Dedifferentiated amniotic fluid mesenchymal stem cell (primary cell): ENCODE measurements at regions not wholly inside any gene's neighbourhood (a gene's known extent, or its start where the extent isn't known, plus 50 kb on each side); places are given as distances from the start of the nearest gene placed in this dataset.

ENCODE experiments used
- DNase-seq: peaks from one replicate; pipeline ENCODE4 v3.0.0-alpha.2; 2016; ENCODE audit errors: extremely low spot score

DNA sequence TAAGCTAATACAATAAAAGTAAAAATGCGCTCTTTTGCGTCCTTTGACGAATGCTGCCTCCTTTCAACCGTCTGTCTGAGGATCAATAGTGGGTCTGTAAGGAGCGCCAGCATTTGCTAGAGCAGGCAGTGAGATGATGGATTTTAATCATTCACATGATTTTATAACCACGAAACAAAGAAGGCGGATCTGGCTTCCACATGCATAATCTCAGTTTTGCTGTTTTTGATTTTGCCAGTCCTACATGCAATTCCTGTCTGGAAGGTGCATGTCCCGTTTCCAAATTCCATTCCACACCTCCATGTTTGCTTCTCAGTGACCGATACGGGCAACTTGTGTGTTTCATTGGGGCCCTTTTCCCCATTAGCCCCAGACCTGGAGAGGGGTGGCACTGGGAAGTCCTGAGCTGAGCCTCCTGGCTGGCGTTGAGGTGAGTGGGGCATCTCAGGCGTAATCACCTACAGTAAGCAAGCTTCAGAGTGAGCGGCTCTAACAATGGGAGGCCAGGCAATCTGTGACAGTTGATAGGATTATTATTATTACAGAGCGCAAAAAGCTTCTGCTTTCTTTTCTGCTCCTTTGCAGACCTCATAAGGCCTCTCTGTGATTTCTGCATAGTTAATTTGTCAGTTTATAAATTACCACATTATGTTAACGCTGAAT lies 405.4 kb downstream of the ZSWIM6 start:
- DNase-seq, result no peak

DNA sequence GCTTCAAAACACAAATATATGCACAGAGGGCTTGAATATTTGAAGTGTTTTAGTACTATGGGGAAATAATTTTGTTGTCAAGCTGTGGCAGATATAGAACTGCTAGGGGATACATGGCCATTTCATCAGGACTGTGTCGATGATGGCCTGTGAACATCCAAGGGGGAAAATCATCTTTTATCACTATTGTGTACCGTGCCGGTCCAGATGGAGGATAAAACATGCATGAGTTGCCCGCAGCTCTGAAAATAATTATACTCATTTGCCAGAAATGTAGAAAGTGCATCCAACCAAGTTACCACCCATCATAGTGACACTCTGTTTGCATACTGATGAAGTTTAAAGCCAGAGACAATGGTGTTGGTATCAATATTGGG lies 405.9 kb downstream of the ZSWIM6 start:
- DNase-seq, result no peak

DNA sequence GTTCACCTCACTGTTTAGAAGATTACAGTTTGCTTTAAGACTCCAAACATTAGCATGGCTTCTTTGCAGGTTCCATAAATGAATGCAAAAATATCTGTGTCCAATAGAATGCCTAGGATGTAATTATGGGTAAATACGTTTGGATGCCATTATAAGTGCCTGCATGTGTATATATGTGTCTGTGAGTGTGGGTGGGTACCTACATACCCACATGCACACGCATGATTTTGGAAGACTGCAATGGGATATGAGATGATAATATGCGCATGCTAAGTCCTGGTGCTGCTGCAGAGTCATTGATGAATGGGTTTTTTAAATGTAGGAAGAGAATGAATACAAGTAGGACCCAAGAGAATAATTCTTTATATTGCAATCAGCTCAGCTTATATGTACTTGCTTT lies 406.4 kb downstream of the ZSWIM6 start:
- no peak for DNase-seq

DNA sequence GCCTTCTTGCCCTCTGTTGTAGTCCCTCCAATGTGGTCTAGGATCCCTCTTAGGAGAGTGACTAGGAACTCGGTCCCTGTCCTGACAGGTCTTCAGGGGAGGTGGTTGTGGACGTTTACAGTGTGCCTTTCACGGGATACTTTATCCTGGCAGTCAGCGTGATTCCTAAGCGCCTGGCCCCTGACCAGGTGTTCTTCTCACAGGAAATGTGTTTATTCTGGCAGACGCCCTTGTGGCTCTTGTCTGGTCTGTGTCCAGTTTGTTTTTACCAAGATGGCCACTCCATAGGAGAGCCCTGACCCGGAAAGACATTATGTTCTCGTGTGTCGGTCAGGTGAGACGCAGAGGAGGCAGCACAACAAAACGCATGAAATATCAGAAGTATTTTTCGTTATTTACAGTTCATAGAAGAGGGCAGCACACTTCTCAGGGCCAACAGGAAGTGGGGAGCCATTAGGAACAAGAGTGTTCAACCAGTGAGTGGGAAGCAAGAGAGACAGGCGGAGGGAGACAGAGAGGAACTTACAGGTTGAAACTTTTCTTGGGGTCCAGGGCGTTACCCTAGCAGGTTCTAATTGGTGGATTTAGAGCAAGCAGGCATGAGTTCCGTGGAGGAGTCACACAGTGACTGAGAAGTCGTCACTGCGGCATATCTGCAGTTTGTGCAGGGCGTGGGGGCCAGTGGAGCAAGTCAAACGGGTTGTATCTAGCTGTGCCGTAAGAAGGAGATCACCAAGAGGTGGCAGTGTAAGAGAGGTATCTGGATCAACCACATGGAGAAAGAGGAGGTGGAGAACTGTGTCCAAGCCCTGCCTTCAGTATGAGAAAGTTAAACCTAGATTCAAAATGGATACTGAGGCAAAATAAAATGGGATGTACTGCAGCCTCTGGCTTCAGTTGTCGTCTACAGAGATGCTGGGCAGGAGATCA lies 412.9 kb downstream of the ZSWIM6 start:
- DNase-seq, result no peak

DNA sequence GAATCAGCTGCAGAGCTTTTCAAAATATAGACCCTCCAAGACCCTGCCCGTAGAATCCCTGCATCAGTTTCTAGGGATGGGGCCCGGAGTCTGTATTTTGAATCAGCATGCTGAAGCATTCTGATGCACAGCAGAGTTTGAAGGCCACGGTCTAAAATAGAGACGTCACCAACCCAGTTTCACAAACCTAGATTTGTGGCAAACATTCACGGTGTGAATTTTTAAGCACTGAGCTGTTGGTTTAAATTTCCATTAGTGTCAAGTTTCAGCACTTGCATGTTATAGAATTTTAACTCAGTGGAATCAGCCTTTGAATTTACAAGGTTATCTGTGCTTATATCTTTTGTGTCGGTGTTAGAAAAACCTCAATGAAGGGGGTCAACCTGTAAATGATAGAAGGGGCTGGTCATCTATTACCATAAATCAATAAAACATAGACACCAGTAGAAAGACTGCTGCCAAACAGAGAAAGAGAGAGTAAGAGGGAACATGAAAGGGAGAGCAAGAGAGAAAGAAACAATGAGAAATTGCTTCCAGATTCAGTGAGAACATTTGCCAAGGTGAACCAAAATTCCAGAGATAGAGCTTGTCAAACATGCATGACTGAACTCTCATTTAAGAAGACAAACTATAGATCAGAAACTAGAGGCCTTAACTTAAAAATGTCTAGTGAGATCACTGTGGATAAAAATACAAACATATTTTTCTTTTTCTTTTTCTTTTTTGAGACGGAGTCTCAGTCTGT lies 414.9 kb downstream of the ZSWIM6 start:
- DNase-seq, result no peak

DNA sequence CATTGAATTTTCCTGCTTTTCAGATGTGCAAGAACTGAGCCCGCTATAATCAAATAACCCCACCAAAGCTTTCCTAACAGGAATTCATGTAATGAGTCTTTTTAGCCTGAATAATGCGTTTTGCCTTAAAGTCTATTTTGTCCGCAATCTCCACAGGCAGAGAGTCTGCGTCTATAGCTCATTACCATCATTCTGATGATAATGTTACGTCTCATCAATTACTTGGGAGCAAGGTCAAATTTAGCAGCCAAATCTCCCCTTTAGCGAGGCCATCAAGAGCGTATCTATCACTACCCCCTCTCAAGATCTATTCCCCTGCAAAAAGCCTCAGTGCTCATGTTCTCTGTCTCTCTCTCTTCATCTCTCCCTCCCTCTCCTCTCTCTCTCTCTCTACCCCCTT lies 416.1 kb downstream of the ZSWIM6 start:
- DNase-seq, result no peak

DNA sequence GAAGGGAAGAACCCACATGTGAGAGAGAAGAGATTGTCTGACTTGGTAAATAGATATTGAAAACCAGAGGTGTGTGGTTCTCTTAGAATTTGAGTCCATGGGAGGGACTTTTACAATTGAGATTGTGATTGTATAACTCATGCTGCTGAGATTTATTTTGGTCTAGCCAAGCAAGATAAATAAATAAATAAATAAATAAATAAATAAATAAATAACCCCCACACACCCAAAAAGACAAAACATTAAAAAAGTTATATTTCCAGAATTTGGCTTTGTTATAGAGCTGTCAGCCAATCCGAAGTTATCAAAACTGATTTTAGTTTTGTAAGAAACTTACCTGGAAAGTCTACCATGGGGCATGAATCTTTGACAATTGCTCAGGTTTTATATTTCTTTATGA lies 416.6 kb downstream of the ZSWIM6 start:
- no peak for DNase-seq

DNA sequence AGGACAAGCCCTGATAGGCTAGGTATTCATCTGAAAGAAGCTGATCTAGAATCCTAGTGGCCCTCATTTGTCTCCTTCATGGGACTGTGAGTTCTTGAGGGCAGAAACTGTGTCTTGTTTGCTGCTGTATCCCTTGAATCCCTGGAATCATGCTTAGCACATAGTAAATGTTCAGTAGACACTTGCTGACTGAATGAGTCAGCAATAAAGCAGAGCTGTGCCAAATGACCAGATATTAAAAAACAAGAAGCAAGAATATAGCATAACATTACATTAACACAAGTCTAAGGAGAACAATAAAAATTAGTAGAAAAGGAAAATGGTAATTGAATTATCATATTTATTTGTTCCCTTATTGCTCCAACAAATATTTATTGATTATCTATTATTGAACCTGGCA lies 420.5 kb downstream of the ZSWIM6 start:
- no peak for DNase-seq

DNA sequence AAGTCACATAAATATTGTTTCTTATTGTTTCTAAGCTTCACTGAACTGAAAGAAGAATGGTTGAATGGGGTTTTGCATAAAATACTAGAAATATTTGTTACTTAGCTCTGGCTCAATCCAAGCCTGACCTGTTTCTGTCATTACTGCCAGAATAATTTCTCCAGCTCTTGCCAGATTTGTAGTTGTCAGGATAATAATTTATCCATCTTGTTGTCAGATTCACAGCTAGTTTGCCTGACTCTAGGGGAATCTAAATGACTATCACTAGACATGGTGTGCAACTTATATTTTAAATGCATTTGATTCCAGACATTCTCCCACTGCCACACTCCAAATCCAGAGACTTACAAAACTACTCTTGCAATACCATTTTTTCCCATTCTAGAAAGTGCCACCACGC lies 422.7 kb downstream of the ZSWIM6 start:
- DNase-seq, result no peak

DNA sequence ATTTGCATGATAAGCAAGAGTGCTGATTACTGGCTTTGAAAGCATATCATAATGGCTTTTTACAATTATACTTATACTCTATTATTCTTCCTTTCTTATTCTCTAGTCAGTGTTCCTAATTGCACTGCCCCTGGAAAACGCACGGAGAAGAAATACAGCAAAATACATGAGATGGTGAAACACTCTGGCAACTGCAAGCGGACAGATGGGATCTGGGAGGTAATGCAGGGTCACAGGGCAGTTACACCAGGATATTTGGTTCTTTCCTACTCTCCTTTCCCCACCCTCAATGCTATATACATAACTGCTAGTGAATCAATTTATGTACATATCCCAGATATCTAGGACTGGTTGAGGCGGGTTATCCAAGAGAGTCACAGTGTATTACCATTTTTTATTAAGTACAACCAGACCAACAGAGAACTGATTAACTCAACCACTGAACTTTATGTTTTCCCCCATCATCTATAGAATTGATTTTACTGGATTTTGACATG lies 423.7 kb downstream of the ZSWIM6 start:
- DNase-seq, result no peak

DNA sequence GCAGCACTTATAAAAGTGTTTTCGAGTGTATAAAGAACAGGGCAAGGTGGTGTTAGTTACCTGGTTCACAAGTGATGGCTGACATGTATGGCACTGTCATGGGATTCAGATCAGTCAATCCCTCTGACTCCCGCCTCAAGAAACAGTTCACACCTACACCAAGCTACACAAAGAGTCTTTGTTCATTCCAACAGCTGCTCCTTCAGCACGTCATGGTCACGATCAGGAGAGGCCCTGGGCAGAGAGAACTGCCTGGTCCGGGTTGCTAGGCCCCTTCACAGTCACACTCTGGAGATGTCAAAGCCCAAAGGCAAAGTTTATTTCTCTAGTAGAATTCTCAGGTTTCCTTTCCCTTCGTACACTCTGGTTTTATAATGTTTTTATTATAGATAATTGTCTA lies 426.7 kb downstream of the ZSWIM6 start:
- DNase-seq, result no peak

DNA sequence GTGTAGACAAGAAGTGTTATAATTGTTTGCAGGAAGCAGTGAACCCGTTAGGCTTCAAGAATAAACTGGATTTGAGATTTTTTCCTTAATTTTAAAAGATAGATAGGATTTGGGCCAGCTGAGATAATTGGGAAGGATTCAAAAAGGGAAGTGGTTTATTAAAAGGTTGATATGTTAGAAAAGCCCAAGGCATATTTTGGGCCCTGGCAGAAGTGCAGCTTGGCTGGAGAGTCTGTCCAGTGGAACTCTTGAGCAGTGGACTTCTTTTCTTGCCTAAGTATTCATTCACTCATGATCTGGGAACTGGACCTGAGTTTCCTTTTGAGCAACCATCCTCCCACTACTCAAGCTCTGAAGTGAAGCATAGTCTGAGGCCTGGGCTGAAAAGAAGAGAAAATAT lies 433.4 kb downstream of the ZSWIM6 start:
- DNase-seq, result no peak

DNA sequence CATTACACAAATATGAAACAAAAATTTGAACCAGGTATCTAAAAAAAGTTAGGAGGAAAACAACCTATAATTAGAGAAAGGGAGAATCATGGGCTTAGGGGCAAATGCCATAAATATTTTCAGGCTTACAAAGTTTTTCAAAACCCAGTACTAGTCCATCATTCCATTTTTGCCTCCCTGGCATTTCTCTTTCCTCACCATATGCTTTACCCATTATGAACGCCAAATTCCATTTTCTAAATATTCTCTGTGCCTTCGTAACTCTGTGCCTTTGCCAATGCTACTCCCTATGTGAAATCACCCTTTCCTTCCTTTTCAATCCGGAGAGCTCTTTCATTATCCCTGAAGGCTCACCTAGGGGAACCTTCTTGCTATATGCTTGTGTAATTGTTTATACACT lies 434.1 kb downstream of the ZSWIM6 start:
- no peak for DNase-seq

DNA sequence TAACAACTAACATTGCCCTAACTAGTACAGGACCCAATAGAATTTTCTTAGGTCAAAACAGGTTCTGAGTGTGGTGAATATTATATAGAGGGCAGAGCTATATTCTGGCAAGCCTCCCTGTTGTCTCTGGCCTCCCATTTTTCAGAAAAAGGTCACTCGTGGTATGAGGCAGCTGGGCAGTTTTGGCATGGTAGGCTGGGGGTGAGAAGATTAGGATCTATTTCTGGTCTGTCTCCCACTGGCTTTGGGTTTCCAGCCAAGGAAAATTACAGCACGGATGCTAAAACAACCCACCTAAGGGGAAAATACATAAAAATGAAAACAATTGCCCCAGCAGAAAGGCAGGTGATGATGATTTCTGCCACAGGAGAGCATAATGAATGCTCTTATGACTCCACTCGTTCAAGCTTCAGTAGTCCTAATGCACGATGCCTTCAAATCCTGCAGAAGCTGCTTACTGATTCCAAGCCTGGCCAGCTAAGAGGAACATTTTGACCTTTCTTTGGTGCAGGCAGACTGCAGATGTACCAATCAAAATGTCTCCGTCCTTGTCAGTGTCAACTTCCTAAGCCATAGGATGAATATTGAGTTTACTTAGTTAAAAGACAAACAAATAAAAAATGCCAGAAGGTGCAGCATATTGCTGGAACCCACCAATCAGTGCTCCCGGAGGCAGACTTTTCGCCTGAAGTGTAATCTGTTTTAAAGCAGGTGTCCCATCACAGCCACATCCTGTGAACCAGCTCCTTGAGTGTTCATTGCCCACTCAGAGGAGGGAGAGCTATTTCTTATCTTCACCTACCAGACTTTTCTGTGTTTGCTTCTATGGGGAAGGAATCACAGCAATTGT lies 435.4 kb downstream of the ZSWIM6 start:
- DNase-seq, result no peak

DNA sequence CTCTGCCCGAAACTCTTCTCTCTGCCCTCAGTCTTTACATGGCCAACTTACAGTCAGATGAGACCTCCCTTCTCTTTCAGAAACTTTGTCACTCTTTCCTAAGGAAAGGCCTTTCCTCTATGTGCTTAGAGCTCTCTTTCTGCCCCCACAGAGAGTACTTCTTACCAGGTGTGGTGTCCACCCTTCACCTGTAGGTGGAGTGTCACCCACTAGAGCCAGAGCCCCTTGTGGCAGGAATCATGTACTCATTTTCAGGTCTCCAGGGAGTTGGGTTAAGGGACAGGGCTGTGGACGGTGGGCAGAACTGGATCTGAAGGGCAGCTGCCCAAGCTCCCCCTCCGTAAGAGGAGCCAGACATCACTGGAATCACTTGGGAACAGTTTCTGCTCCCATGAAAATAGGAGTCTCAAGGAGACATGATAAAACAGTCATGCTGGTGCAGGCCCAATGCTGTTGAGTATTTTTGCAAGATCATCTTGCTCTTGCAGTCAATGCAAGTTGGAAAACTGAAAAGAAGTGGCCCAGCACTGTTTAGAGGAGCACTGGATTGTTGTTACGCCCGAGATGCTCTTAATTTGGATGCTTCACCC lies 436.7 kb downstream of the ZSWIM6 start:
- no peak for DNase-seq

DNA sequence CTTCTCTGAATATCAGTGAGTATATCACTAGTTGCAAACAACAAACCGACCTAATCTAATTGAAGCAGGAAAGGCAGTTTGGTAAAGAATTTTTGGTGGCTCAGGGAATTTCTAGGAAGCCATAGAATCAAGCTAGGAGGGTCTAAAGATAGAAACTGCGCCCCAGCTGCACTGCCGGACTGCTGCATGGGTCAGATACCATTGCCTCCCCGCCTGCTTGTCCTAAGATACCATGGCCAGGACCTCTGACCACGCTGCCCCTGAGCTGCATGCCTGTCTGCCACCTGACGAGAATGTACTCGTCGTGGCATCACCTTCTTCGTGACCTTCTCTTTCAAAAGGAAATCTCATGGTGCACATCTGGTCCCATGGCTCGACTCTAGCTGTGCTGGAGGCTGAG lies 439.0 kb downstream of the ZSWIM6 start:
- no peak for DNase-seq

DNA sequence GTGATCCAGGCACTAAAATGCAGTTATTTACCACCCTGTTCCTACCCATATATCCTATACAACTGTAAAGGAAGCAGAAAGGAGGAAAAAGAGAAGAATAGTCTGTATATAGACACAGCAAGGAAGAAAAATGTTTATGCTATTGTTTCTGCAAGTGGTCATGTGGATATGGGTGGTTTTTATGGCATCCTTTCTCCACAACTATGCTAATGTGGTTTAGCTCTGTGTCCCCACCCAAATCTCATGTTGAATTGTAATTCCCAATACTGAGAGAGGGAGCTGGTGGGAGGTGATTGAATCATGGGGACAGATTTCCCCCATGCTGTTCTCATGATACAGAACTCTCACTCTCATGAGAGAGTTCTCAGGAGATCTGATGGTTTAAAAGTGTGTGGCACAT lies 439.8 kb downstream of the ZSWIM6 start:
- no peak for DNase-seq

DNA sequence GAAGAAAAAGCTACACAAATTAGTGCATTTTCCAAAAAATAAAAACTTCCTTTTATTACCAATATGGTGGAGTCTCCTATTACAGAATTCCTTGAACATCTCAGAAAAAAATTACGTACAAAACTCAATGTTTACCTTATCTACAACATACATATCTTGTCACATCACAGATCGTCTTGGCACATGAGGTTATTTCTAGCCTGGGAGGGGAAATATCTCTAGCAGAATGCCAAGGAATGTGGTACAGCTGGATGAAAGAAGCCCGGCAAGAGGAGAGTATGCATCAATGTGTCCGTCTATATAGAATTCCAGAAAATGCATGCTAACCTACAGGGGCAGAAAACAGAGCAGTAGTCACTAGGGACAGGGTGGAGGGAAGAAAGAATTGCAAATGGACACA lies 443.8 kb downstream of the ZSWIM6 start:
- no peak for DNase-seq

DNA sequence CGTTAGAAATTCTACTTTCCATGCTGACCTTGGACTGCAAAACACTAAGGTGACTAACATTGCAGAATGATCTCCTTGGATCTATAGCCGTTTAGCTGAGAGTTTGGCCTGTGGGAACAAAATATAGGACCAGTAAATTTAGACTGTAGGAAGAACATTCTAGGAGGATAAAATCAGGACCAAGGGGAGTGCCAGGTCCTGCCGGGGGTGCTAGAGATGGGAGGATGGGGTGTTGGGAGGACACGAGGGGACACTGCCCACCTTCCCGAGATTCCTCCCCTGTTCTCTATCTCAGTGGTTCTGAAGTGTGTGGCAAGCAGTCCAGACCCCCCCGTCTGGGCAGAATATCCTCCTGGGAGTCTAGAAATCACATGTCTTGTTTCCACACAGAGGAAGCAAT lies 445.2 kb downstream of the ZSWIM6 start:
- DNase-seq, result no peak

DNA sequence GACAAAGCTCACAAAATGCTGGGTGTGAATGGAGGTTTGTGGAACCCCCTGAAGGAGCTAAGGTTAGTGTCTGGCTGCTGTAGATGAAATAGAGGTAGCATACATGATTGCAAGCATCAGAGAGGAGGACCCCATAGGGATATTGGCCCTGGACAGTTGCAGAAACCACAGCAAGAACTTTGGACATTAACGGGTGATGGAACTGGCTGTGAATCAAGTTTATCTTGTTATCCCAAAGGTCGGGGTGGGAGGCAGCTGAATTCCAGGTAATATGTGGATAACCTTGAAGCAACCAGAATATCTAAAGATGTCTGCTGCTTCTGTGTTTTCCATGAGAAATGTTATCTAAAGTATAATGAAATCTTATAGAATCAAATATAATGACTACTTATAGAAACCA lies 447.7 kb downstream of the ZSWIM6 start:
- DNase-seq, result no peak

DNA sequence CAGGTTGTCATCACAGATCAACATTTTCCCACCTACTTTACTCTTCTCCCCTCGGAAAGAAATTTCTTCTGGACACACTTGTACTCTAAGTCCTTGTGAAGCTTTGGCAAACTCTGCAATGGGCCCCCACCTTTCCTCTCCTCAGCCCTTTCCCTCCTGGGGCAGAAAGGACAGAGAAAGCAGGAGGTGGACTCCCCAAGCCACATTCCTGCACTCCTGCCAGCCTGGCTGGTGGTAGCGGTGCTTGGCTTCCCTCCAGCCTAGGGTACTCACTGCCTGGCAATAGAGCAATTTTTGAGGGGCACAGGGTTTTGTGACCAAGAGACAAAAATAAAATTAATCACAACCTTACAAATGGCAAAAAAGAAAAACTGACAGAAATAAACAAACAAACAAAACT lies 451.4 kb downstream of the ZSWIM6 start:
- no peak for DNase-seq
